Mesothelial cell of epicardium (in vitro differentiated cells): ENCODE measurements at regions not wholly inside any gene's neighbourhood (a gene's known extent, or its start where the extent isn't known, plus 50 kb on each side); places are given as distances from the start of the nearest gene placed in this dataset.

Source experiments
- DNase-seq, 2 experiments: peaks; one replicate each; pipeline ENCODE4 v3.0.0; 2021; ENCODE audit warnings: low spot score in 2 of 2; ENCODE audit not compliant: unreplicated experiment in 2 of 2
- H3K27ac Mint-ChIP-seq: 2 replicates; pipeline ENCODE4 v1.8.0; 2021; ENCODE audit warnings: mixed read lengths
- H3K27me3 Mint-ChIP-seq: 2 replicates; pipeline ENCODE4 v1.8.0; 2021; ENCODE audit warnings: low read depth, mixed read lengths
- H3K36me3 Mint-ChIP-seq: 2 replicates; pipeline ENCODE4 v1.8.0; 2021; ENCODE audit warnings: mixed read lengths
- H3K4me1 Mint-ChIP-seq: 2 replicates; pipeline ENCODE4 v1.8.0; 2021; ENCODE audit warnings: mixed read lengths
- H3K4me3 Mint-ChIP-seq: 2 replicates; pipeline ENCODE4 v1.8.0; 2021; ENCODE audit warnings: mild to moderate bottlenecking, moderate library complexity, mixed read lengths
- H3K9me3 Mint-ChIP-seq: 2 replicates; pipeline ENCODE4 v1.8.0; 2021; ENCODE audit warnings: mixed read lengths
- TF ChIP-seq, protein P1 (sequence below): fragments of 200-600 bp; sonication (generic); IDR thresholded peaks from one replicate; pipeline ENCODE4 v1.5.0; 2021; ENCODE audit warnings: antibody characterized with exemption; ENCODE audit not compliant: unreplicated experiment

DNA sequence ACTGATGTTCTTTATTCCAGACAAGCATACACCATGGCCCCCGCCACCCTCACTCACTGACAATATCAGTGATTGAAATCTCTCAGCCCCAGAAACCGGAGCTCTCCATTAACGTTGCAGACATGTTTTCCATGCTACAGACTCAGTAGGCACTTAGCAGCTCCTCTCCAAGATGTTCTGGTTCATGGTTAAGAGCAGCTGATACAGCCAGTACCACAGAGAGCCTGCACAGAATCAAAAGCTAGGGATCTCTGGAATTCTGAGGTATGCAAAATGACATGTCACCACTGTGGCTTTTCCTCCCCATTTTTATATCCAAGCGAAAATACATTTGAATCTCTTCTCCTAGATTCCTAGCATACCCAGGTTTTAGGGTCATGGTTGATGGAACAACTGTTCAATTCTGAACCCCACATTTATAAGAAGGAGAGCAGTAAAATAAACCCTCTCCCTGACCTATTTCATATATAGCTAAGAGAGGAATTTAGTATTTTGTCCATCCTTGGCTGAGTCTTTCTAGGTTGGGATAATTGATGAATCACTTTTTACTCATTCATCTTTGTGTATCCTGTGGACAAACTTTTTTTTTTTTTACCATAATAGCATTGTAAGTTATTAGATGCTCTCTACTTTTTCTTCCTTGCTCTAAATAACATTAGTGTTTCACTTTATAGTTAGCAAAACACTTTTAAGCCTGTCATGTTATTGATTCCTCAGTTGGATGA is 488.4 kb upstream of the PIK3C3 start:
- Mint-ChIP-seq H3K36me3 (peaks cover 4% of the 10 kb centered on the region), H3K27me3 (no peaks in the 10 kb centered on the region), H3K9me3 (no peaks in the 10 kb centered on the region), H3K4me1 (no peaks in the 10 kb centered on the region), H3K4me3 (no peak overlapping the region), H3K27ac (no peak overlapping the region)
- DNase-seq: no peak
- TF ChIP-seq, protein P1, sequence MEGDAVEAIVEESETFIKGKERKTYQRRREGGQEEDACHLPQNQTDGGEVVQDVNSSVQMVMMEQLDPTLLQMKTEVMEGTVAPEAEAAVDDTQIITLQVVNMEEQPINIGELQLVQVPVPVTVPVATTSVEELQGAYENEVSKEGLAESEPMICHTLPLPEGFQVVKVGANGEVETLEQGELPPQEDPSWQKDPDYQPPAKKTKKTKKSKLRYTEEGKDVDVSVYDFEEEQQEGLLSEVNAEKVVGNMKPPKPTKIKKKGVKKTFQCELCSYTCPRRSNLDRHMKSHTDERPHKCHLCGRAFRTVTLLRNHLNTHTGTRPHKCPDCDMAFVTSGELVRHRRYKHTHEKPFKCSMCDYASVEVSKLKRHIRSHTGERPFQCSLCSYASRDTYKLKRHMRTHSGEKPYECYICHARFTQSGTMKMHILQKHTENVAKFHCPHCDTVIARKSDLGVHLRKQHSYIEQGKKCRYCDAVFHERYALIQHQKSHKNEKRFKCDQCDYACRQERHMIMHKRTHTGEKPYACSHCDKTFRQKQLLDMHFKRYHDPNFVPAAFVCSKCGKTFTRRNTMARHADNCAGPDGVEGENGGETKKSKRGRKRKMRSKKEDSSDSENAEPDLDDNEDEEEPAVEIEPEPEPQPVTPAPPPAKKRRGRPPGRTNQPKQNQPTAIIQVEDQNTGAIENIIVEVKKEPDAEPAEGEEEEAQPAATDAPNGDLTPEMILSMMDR: no peak

DNA sequence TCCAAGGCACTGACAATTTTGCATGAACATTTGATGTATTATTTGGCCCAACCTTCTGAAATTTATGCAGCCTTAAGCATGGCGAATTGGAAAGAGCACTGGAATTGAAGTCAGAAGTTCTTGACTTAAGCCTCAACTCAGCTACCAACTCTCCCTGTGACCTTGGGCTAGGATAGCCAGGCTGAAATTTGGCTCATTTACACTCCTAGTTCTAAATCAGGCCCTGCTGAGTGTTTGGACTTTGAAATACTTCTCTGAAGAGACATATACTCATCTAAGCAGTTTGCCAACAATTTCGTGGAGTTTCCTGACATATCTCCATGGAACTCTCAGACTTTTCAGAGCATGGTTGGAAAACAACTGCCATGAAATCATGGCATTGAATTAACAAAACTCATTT is 489.6 kb upstream of the PIK3C3 start:
- H3K4me1 Mint-ChIP-seq: peaks cover 4% of the 10 kb centered on the region
- no peak overlapping the region for H3K27ac Mint-ChIP-seq
- TF ChIP-seq, protein P1: no peak
- no peak for DNase-seq
- peaks cover 4% of the 10 kb centered on the region for H3K36me3 Mint-ChIP-seq
- H3K4me3 Mint-ChIP-seq: no peak overlapping the region
- H3K27me3 Mint-ChIP-seq: no peaks in the 10 kb centered on the region
- H3K9me3 Mint-ChIP-seq: no peaks in the 10 kb centered on the region

DNA sequence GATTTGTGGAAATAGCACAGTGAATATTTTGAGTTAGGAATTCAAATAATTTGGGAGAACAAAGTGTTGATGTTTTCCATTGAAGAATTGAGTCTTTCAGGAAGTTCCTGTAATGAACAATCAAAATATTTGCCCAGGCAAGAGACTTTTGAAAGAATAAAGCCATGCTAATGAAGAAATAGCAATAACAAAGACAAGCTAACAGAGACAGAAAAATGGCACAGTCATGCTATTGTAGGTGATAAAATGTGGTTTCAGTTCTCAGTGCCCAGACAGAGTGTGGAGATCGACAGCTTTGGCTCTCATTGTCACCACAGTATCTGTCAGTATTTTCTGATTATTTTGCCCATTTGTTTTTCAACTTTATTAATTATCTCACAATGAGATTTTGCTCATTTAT is 490.8 kb upstream of the PIK3C3 start:
- DNase-seq: no peak
- peaks cover 4% of the 10 kb centered on the region for H3K4me1 Mint-ChIP-seq
- no peak overlapping the region for H3K27ac Mint-ChIP-seq
- peaks cover 4% of the 10 kb centered on the region for H3K36me3 Mint-ChIP-seq
- H3K9me3 Mint-ChIP-seq: no peaks in the 10 kb centered on the region
- TF ChIP-seq, protein P1: no peak
- H3K27me3 Mint-ChIP-seq: no peaks in the 10 kb centered on the region
- H3K4me3 Mint-ChIP-seq: no peak overlapping the region

DNA sequence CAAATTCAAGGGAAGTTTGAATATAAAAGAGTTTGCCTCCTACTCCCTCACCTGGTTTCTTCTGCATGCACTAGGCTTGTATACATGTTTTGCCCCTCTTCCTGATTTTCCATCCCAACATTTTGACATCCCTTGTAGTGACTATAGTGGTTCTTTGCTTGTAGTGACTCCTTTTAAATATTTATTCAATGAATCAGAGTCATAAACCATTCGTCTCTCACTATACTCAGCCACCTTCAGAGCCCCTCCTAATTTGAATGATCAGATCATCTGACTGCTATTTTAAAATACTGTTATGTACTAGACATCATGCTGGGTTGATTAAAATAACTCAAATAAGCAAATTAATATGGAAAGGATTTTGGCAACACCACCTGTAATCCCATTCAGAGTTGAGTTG is 492.1 kb upstream of the PIK3C3 start:
- peaks cover 4% of the 10 kb centered on the region for H3K36me3 Mint-ChIP-seq
- no peak overlapping the region for H3K27ac Mint-ChIP-seq
- H3K9me3 Mint-ChIP-seq: no peaks in the 10 kb centered on the region
- H3K4me1 Mint-ChIP-seq: peaks cover 4% of the 10 kb centered on the region
- no peak for DNase-seq
- no peak overlapping the region for H3K4me3 Mint-ChIP-seq
- H3K27me3 Mint-ChIP-seq: no peaks in the 10 kb centered on the region
- TF ChIP-seq, protein P1: no peak

DNA sequence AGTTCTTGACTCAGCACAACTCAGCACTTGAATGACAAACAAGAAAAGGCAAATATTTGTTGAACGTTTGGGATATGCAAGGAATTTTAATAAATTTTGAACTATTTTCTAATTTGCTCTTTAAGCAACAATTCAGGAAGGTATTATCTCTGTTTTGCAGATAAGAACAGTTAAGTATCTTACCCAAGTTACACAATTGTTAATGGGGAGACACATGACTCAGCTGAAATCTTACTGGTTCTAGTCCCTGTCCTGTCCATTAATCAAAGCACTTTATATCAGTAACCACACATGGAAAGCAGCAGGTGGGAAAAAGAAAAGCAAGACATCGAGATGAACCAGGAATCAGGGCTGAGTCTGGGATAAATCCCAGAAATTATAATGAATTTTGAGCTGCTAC is 493.9 kb upstream of the PIK3C3 start:
- Mint-ChIP-seq H3K4me1 (peaks cover 4% of the 10 kb centered on the region), H3K27me3 (no peaks in the 10 kb centered on the region), H3K4me3 (no peak overlapping the region), H3K27ac (no peak overlapping the region), H3K36me3 (peaks cover 4% of the 10 kb centered on the region), H3K9me3 (no peaks in the 10 kb centered on the region)
- TF ChIP-seq, protein P1: no peak
- no peak for DNase-seq
